ENCODE measurements at regions not wholly inside any gene's neighbourhood (a gene's known extent, or its start where the extent isn't known, plus 50 kb on each side); places are given as distances from the start of the nearest gene placed in this dataset.
"Not testable (repeated sequence)": the region's sequence is repeated elsewhere in the genome, so short reads cannot be mapped to it uniquely, and the experiment has no call there.

DNA sequence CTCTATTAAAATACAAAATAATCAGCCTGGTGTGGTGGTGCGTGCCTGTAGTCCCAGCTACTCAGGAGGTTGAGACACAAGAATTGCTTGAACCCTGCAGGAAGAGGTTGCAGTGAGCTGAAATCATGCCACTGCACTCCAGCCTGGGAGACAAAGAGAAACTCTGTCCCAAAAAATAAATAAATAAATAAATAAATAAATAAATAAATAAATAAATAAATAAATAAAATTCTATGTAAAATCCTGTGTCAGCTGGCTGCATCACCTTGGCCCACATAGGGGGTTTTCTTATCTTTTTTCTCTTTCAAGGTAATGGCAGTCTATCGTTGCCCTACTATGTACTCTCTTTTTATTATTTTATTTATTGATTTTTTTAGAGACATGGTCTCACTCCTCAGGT, 206.7 kb downstream of the ALG10 start:
- not testable (repeated sequence) for TF ChIP-seq POLR2A (IDR thresholded peaks at IDR 0.05; ENCODE audit: low read depth, low read length); EZH2 (IDR thresholded peaks at IDR 0.05; ENCODE audit: borderline replicate concordance, low read depth, low read length, severe bottlenecking)
- TF ChIP-seq, protein P1, sequence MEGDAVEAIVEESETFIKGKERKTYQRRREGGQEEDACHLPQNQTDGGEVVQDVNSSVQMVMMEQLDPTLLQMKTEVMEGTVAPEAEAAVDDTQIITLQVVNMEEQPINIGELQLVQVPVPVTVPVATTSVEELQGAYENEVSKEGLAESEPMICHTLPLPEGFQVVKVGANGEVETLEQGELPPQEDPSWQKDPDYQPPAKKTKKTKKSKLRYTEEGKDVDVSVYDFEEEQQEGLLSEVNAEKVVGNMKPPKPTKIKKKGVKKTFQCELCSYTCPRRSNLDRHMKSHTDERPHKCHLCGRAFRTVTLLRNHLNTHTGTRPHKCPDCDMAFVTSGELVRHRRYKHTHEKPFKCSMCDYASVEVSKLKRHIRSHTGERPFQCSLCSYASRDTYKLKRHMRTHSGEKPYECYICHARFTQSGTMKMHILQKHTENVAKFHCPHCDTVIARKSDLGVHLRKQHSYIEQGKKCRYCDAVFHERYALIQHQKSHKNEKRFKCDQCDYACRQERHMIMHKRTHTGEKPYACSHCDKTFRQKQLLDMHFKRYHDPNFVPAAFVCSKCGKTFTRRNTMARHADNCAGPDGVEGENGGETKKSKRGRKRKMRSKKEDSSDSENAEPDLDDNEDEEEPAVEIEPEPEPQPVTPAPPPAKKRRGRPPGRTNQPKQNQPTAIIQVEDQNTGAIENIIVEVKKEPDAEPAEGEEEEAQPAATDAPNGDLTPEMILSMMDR (IDR thresholded peaks at IDR 0.05; ENCODE audit: extremely low read depth in 1 of 2, insufficient read depth in 1 of 2, low read depth in 1 of 2, low read length in 2 of 2) = not testable (repeated sequence)
